H1 (cell line): ENCODE measurements at regions not wholly inside any gene's neighbourhood (a gene's known extent, or its start where the extent isn't known, plus 50 kb on each side); places are given as distances from the start of the nearest gene placed in this dataset.

Source experiments
- CTCF ChIA-PET: fragments of 300-600 bp; sonication (Branson Sonifier 250); formaldehyde crosslinking; loops from one replicate; lab custom pipeline; 2021; ENCODE audit not compliant: partially characterized antibody; lab: Charles Lee
- POLR2A ChIA-PET: fragments of 300-600 bp; sonication (Branson Sonifier 250); formaldehyde crosslinking; loops from one replicate; lab custom pipeline; 2021; ENCODE audit warnings: inconsistent platforms; ENCODE audit not compliant: partially characterized antibody; lab: Charles Lee
- DNase-seq, 2 experiments: peaks; one replicate each; pipeline versions ENCODE4 v3.0.0 to v3.0.0-alpha.2; 2010 to 2022; ENCODE audit warnings: low spot score in 2 of 2, low read depth in 1 of 2, mixed read lengths in 1 of 2
- FAIRE-seq: peaks from 2 replicates; lab custom pipeline; 2011; peaks lifted over from hg19 to GRCh38; lab: Jason Lieb, UNC
- H2AFZ ChIP-seq: 2 replicates; pipeline ENCODE4 v1.8.1; 2012; ENCODE audit warnings: low read length, inconsistent platforms
- H2AK5ac ChIP-seq: 2 replicates; pipeline ENCODE4 v1.6.1; 2013; ENCODE audit warnings: low read depth, low read length
- H2BK120ac ChIP-seq: replicated peaks from 2 replicates; pipeline ENCODE3; 2013; ENCODE audit warnings: low read depth, low read length, inconsistent platforms
- H2BK12ac ChIP-seq: 2 replicates; pipeline ENCODE4 v1.6.1; 2013; ENCODE audit warnings: low read depth, low read length
- H2BK15ac ChIP-seq: 2 replicates; pipeline ENCODE4 v1.6.1; 2013; ENCODE audit warnings: low read length
- H2BK20ac ChIP-seq: 2 replicates; pipeline ENCODE4 v1.6.1; 2013; ENCODE audit warnings: low read length
- H2BK5ac ChIP-seq: 2 replicates; pipeline ENCODE4 v1.6.1; 2013; ENCODE audit warnings: low read depth, low read length
- H3K14ac ChIP-seq: 2 replicates; pipeline ENCODE4 v1.6.1; 2013; ENCODE audit warnings: inconsistent platforms; ENCODE audit not compliant: insufficient read length
- H3K18ac ChIP-seq: 2 replicates; pipeline ENCODE4 v1.6.1; 2013; ENCODE audit warnings: low read length; ENCODE audit errors: extremely low read depth
- H3K23ac ChIP-seq: 2 replicates; pipeline ENCODE4 v1.6.1; 2013; ENCODE audit warnings: inconsistent platforms; ENCODE audit not compliant: insufficient read length
- H3K23me2 ChIP-seq: 2 replicates; pipeline ENCODE4 v1.6.1; 2013; ENCODE audit warnings: low read depth, low read length
- H3K27ac ChIP-seq: 2 replicates; pipeline ENCODE4 v1.6.1; 2011; ENCODE audit warnings: low read depth, low read length, inconsistent platforms
- H3K27me3 ChIP-seq, 4 experiments: replicated peaks in 1 of 4; 1 replicate in 1 of 4; 2 replicates in 3 of 4; pipeline versions ENCODE4 v1.6.1 to v1.8.1; 2011 to 2013; ENCODE audit warnings: low read length in 3 of 4, mild to moderate bottlenecking in 3 of 4, inconsistent platforms in 2 of 4, mixed read lengths in 2 of 4, moderate library complexity in 1 of 4; ENCODE audit not compliant: control insufficient read depth in 3 of 4, insufficient read depth in 3 of 4; ENCODE audit errors: extremely low read depth in 1 of 4
- H3K36me3 ChIP-seq, 4 experiments: 2 replicates each; pipeline versions ENCODE4 v1.6.1 to v1.8.1; 2011 to 2013; ENCODE audit warnings: mild to moderate bottlenecking in 4 of 4, low read length in 3 of 4, moderate library complexity in 2 of 4, control low read depth in 1 of 4, inconsistent platforms in 1 of 4; ENCODE audit not compliant: insufficient read depth in 4 of 4, control insufficient read depth in 2 of 4
- H3K4ac ChIP-seq: replicated peaks from 2 replicates; pipeline ENCODE3; 2013; ENCODE audit warnings: low read length, low read depth, mixed read lengths, inconsistent platforms; ENCODE audit not compliant: insufficient read length
- H3K4me1 ChIP-seq, 4 experiments: replicated peaks in 1 of 4; 1 replicate in 1 of 4; 2 replicates in 3 of 4; pipeline versions ENCODE4 v1.6.1 to v1.8.1; 2011 to 2013; ENCODE audit warnings: low read length in 3 of 4, inconsistent platforms in 2 of 4, mixed read lengths in 1 of 4; ENCODE audit not compliant: insufficient read depth in 4 of 4, control insufficient read depth in 3 of 4
- H3K4me2 ChIP-seq, 2 experiments: 2 replicates each; pipeline versions ENCODE4 v1.6.1 to v1.8.1; 2011 to 2013; ENCODE audit warnings: low read depth in 2 of 2, low read length in 2 of 2, control low read depth in 1 of 2, inconsistent platforms in 1 of 2, mild to moderate bottlenecking in 1 of 2; ENCODE audit not compliant: insufficient read depth in 1 of 2
- H3K4me3 ChIP-seq, 4 experiments: fragments of 200-600, 300-600 bp in 1 of 4; sonication (generic), shearing (Covaris generic), sonication (Bioruptor Twin) in 1 of 4; 2 replicates each; pipeline versions ENCODE4 v1.5.1 to v1.8.1; 2011 to 2016; ENCODE audit warnings: low read length in 4 of 4, low read depth in 3 of 4, control low read depth in 2 of 4, inconsistent platforms in 2 of 4, mild to moderate bottlenecking in 2 of 4, mixed read lengths in 1 of 4, moderate library complexity in 1 of 4; ENCODE audit not compliant: insufficient read depth in 2 of 4; ENCODE audit errors: extremely low read depth in 1 of 4
- H3K56ac ChIP-seq: replicated peaks from 2 replicates; pipeline ENCODE3; 2013; ENCODE audit warnings: low read depth, mild to moderate bottlenecking, mixed read lengths, low read length, inconsistent platforms; ENCODE audit not compliant: insufficient read length
- H3K79me1 ChIP-seq: 2 replicates; pipeline ENCODE4 v1.6.1; 2013; ENCODE audit warnings: low read depth, low read length, control low read depth
- H3K79me2 ChIP-seq, 2 experiments: 2 replicates each; pipeline versions ENCODE4 v1.6.1 to v1.8.1; 2012 to 2013; ENCODE audit warnings: low read length in 2 of 2, mild to moderate bottlenecking in 2 of 2, inconsistent platforms in 1 of 2; ENCODE audit not compliant: insufficient read depth in 2 of 2, control insufficient read depth in 1 of 2
- H3K9ac ChIP-seq, 4 experiments: replicated peaks in 1 of 4; 1 replicate in 1 of 4; 2 replicates in 3 of 4; pipeline versions ENCODE4 v1.6.1 to v1.8.1; 2011 to 2013; ENCODE audit warnings: low read depth in 3 of 4, low read length in 3 of 4, control low read depth in 2 of 4, mild to moderate bottlenecking in 2 of 4, moderate library complexity in 2 of 4, inconsistent platforms in 1 of 4; ENCODE audit errors: extremely low read depth in 1 of 4
- H3K9me3 ChIP-seq, 2 experiments: 2 replicates each; pipeline versions ENCODE4 v1.6.1 to v1.8.1; 2012 to 2013; ENCODE audit warnings: mild to moderate bottlenecking in 2 of 2, moderate library complexity in 2 of 2, control low read depth in 1 of 2, inconsistent platforms in 1 of 2, low read depth in 1 of 2, low read length in 1 of 2, mixed read lengths in 1 of 2; ENCODE audit not compliant: insufficient read depth in 2 of 2
- H4K20me1 ChIP-seq, 2 experiments: replicated peaks in 1 of 2; 2 replicates each; pipeline versions ENCODE3 to v1.8.1; 2011 to 2013; ENCODE audit warnings: inconsistent platforms in 2 of 2, low read length in 2 of 2, mild to moderate bottlenecking in 1 of 2; ENCODE audit not compliant: insufficient read depth in 2 of 2, control insufficient read depth in 1 of 2
- H4K5ac ChIP-seq: 2 replicates; pipeline ENCODE4 v1.6.1; 2013; ENCODE audit warnings: low read length, low read depth, mixed read lengths, inconsistent platforms; ENCODE audit not compliant: insufficient read length
- H4K8ac ChIP-seq: 2 replicates; pipeline ENCODE4 v1.8.0; 2013; ENCODE audit warnings: mild to moderate bottlenecking, moderate library complexity, low read length, inconsistent platforms; ENCODE audit not compliant: insufficient read depth; ENCODE audit errors: extremely low read depth
- H4K91ac ChIP-seq: replicated peaks from 2 replicates; pipeline ENCODE3; 2013; ENCODE audit warnings: low read length, mixed read lengths, inconsistent platforms; ENCODE audit not compliant: insufficient read length
- FOSL1 ChIP-seq: IDR thresholded peaks from 2 replicates; pipeline ENCODE4 v1.6.1; 2011; ENCODE audit warnings: mild to moderate bottlenecking, low read depth, low read length, moderate library complexity; ENCODE audit not compliant: insufficient read depth
- NRF1 ChIP-seq: IDR thresholded peaks from 2 replicates; pipeline ENCODE4 v1.6.1; 2011; ENCODE audit warnings: mild to moderate bottlenecking, low read depth, low read length, improper control_type of control experiment
- SIN3A ChIP-seq, 2 experiments: IDR thresholded peaks in 1 of 2; conservative IDR thresholded peaks in 1 of 2; 2 replicates each; pipeline ENCODE4 v1.6.1; 2011 to 2012; ENCODE audit warnings: low read length in 2 of 2, improper control_type of control experiment in 1 of 2, low read depth in 1 of 2, mild to moderate bottlenecking in 1 of 2
- WGBS, 2 experiments: shearing (Covaris generic) in 1 of 2; methylation state at CpG; one replicate each; pipeline versions ENCODE4 v1.1.6 to v1.1.7; 2013 to 2015; ENCODE audit warnings: low lambda C conversion rate in 2 of 2, mixed read lengths in 2 of 2, inconsistent platforms in 1 of 2, low coverage in 1 of 2, missing lambda C conversion rate in 1 of 2; ENCODE audit not compliant: insufficient replicate concordance in 2 of 2, insufficient coverage in 1 of 2, insufficient read length in 1 of 2; ENCODE audit errors: extremely low coverage in 1 of 2, missing lambda C conversion rate in 1 of 2; 5-methylcytosine and 5-hydroxymethylcytosine counted together

DNA sequence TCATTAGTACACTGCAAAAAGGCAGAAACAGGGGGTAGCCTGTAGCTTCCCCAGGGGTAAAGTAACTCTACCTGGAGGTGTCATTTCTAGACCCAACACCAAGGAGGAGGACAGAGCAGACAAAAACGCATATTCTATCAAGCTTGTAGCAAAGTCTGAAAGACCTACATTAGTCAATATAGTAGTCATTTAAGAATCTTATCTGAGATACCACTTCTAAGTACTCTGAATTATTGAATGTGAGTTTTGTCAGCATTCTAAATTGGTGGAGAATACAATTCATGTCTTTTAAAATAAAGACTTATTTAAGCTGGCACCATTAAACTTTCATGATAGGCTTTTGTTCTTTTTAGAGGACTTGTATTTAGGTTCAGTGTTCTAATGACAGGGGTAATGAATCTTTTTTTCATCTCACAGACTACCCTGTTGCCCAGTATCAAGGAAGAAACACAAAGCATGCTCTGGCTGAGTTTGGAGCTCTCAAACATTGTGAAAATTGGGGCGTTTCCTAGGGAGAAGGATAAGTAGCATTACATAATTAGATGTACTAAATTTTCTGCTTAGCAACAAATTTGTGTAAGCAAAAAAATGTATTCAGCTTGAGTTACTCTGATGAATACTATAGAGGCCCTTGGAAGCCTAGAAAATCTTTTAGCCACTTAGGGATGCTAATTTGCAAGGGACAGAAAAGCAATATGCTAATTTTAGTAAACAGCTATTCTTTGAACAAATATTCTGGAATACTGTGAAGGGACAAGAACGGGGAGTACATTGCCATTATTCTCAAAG is 255.4 kb upstream of the HSF2 start:
- no peak overlapping the region for H3K27ac ChIP-seq
- CTCF ChIA-PET: interaction anchor here (1.0 kb wide), 1 partner anchor 12 kb away, joined by 3 read pairs; no protein-coding TSS in a partner anchor
- no peak for FAIRE-seq

More for the DNA sequence above, 255.4 kb upstream of the HSF2 start:
- WGBS, 2 experiments: 81% methylated on average over 3 of the region's 3 CpGs; no CpG with 5 or more reads in 1 of the 2 experiments
- Histone ChIP-seq H3K4me1 (no peaks in the 10 kb centered on the region), H3K56ac (no peak overlapping the region), H3K23me2 (no peaks in the 10 kb centered on the region), H3K27me3 (no peaks in the 10 kb centered on the region), H4K91ac (no peak overlapping the region), H2AK5ac (no peak overlapping the region), H2AFZ (no peak overlapping the region), H2BK12ac (no peak overlapping the region), H3K36me3 (no peaks in the 10 kb centered on the region), H4K8ac (no peak overlapping the region), H3K14ac (no peak overlapping the region), H3K79me1 (no peaks in the 10 kb centered on the region), H2BK15ac (no peak overlapping the region), H3K9me3 (no peaks in the 10 kb centered on the region), H3K4me2 (no peak overlapping the region), H3K4me3 (no peak overlapping the region), H4K20me1 (no peaks in the 10 kb centered on the region), H4K5ac (no peak overlapping the region), H2BK120ac (no peak overlapping the region), H2BK20ac (no peak overlapping the region), H3K23ac (no peak overlapping the region), H3K4ac (no peak overlapping the region), H3K18ac (no peak overlapping the region), H3K79me2 (no peaks in the 10 kb centered on the region), H3K9ac (no peak overlapping the region), H2BK5ac (no peak overlapping the region)
- TF ChIP-seq NRF1 (no peak), FOSL1 (no peak), SIN3A (conservative IDR thresholded peaks at IDR 0.05 in 1 of 2, IDR thresholded peaks at IDR 0.05 in 1 of 2; ENCODE audit: low read depth in 1 of 2, low read length in 2 of 2) (no peak)
- POLR2A ChIA-PET: interaction anchor here (0.6 kb wide), 1 partner anchor 293 kb away, joined by 3 read pairs; no protein-coding TSS in a partner anchor
- DNase-seq: no peak
